NB4 (cell line): ENCODE measurements at regions not wholly inside any gene's neighbourhood (a gene's known extent, or its start where the extent isn't known, plus 50 kb on each side); places are given as distances from the start of the nearest gene placed in this dataset.

Experiments used
- DNase-seq: peaks from one replicate; pipeline ENCODE4 v3.0.0; 2010; ENCODE audit warnings: low read depth
- H3K4me3 ChIP-seq: one replicate; pipeline ENCODE4 v1.5.1; 2011; ENCODE audit warnings: mild to moderate bottlenecking, low read depth, low read length, moderate library complexity
- MYC ChIP-seq: IDR thresholded peaks from 2 replicates; pipeline ENCODE4 v1.6.1; 2011; ENCODE audit warnings: low read depth, low read length
- POLR2A ChIP-seq: IDR thresholded peaks from 2 replicates; pipeline ENCODE4 v1.6.1; 2011; ENCODE audit warnings: mild to moderate bottlenecking; ENCODE audit not compliant: insufficient read length; ENCODE audit errors: extremely low read depth
- TF ChIP-seq, protein P1 (sequence below): IDR thresholded peaks from 2 replicates; pipeline ENCODE4 v1.6.1; 2011; ENCODE audit warnings: low read depth, low read length
- TF ChIP-seq, protein P2 (sequence below): IDR thresholded peaks from one replicate; pipeline ENCODE4 v1.5.1; 2012; ENCODE audit warnings: low read depth, low read length

DNA sequence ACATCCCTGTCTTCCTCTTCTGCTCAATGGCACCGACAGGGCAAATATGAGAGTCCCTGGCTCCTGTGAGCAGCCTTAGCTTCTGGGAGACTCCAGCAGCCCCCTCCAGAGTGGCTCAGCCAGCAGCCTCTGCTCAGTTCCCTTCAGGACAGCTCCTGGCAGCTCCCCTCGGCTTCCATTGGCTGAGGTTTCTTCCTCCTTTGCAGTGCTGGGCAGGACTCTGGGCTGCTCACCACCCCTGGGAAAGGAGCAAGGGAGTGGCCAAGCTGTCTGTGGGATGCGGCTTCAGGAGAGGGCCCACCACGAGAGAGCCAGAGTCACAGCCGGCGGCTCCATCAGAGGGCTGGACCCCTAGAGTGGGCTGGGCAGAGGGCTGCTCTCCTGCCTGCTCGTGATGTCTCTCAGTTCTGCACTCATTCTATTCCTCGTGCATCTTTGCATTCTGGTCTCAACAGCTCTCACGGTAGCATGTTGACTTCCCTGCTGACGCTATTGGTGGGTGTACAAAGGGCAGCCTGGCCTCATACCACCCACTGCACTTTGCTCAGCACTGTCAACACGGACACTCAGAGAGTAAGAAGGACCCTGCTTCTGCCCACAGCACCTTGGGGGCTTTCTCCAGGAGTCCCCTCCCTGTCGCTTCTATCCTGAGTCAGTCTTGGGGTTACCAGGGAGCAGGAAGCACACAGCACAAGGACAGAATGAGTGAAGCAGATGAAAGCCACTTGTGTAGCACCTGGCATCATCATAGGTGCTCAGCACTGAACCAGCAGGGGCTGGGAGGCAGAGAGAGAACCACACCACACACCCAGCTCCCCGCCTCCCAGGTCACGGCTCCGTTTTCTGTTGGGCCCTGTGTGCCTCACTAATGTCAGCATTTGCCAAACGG lies 80.9 kb upstream of the ALDH1B1 start:
- DNase-seq, result peak; percentile 1
- H3K4me3 ChIP-seq, result no peak overlapping the region
- TF ChIP-seq, protein P1, sequence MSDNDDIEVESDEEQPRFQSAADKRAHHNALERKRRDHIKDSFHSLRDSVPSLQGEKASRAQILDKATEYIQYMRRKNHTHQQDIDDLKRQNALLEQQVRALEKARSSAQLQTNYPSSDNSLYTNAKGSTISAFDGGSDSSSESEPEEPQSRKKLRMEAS, result no peak
- TF ChIP-seq MYC, result no peak
- TF ChIP-seq, protein P2, sequence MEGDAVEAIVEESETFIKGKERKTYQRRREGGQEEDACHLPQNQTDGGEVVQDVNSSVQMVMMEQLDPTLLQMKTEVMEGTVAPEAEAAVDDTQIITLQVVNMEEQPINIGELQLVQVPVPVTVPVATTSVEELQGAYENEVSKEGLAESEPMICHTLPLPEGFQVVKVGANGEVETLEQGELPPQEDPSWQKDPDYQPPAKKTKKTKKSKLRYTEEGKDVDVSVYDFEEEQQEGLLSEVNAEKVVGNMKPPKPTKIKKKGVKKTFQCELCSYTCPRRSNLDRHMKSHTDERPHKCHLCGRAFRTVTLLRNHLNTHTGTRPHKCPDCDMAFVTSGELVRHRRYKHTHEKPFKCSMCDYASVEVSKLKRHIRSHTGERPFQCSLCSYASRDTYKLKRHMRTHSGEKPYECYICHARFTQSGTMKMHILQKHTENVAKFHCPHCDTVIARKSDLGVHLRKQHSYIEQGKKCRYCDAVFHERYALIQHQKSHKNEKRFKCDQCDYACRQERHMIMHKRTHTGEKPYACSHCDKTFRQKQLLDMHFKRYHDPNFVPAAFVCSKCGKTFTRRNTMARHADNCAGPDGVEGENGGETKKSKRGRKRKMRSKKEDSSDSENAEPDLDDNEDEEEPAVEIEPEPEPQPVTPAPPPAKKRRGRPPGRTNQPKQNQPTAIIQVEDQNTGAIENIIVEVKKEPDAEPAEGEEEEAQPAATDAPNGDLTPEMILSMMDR, result no peak
- TF ChIP-seq POLR2A, result no peak

DNA sequence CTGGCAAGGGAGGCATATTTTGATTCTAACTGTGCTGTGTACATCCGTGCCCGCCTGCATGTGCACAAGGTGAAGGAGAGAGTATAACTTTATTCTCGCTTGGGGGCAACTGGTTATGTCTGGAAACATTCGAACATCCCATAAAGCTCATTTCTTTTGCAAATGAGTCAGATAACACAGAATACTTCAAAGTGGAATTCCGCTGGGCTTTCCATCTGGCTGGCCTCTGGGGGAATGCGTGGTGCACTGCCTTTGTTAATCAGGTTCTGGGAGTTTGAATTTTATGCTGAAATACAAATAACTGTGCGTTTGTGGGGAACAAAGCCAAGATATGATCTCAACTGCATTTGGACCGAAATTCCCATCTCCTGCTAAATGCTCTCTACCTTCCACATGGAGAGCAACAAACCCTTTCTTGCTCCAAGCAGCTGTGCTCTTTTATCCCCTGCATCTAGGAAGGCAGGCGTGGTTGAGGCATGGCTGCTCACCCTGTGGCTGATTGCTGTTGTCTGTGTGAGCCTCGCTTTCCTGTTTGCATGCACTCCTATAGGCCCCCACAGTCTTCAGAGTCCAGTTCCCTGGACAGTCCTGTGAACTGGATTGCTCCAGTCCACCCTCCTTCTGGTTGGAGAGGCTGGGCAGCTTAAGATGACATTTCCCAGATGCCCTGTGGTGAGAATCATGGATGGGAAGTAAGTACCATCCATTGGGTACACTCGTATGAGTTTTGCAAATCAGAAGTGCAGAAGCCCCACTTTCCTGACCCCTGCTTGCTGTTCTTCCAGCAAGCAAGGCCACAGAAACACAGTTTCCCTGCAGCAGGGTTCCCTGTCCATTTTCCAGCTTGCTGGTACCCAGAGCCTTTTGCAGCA lies 82.9 kb upstream of the ALDH1B1 start:
- TF ChIP-seq, protein P2, result no peak
- no peak for TF ChIP-seq POLR2A
- TF ChIP-seq, protein P1, result no peak
- no peak for TF ChIP-seq MYC
- DNase-seq, result no peak
- no peak overlapping the region for H3K4me3 ChIP-seq

DNA sequence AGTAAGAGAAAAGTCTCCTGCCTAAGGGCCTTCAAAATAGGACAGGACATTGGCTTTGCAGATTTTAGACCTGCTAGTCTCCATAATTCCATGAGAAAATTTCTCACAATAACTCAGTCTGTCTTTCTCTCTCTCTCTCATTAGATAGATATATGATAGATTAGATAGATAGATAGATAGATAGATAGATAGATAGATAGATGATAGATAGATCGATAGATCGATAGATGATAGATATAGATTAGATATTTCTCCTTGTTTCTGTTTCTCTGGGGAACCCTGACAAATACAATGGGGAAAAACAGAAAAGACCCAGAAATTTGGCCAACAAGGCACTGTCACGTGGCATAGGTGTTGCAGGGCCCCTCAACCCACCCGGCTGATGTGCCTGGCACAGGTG lies 84.4 kb upstream of the ALDH1B1 start:
- TF ChIP-seq MYC, result no peak
- TF ChIP-seq, protein P2, result no peak
- TF ChIP-seq, protein P1, result no peak
- no peak for TF ChIP-seq POLR2A
- no peak for DNase-seq
- H3K4me3 ChIP-seq, result no peak overlapping the region

DNA sequence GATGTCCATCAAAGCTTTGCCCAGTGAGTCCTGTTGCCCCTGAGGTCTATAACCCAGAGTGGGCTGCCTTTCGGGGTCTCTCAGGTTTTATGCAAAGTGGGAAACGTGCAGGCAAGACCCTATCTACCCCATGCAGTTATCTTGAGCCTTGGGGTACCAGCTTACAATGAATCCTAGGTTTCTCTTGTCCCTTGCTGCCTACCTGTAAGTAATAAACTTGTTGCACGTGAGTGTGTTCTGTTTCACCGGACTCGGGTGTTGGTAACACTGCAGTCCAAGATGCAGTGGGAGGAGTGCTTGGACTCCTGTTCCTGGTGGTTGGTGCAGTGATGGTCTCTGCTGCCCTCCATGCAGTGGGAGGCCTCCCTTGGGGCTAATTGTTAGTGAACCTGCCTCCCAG lies 85.6 kb upstream of the ALDH1B1 start:
- TF ChIP-seq, protein P2, result no peak
- TF ChIP-seq, protein P1, result no peak
- no peak for TF ChIP-seq MYC
- no peak for TF ChIP-seq POLR2A
- DNase-seq, result no peak
- no peak overlapping the region for H3K4me3 ChIP-seq

DNA sequence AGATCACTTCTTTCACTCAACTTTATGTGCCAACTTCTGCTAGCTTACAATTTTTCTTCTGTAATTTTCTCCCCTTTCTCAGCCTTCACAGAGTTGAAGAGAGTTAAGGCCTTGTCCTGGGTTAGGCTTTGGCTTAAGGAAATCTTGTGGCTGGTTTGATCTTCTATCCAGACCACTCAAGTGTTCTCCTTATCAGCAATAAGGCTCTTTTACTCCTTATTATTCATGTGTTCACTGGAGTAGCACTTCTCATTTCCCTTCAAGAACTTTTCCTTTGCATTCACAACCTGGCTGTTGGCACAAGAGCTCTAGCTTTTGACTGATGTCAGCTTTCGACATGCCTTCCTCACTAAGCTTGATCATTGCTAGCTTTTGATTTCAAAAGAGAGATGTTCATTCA lies 86.9 kb upstream of the ALDH1B1 start:
- no peak for DNase-seq
- no peak overlapping the region for H3K4me3 ChIP-seq
- TF ChIP-seq, protein P1, result no peak
- TF ChIP-seq, protein P2, result no peak
- TF ChIP-seq POLR2A (no peak), MYC (no peak)
